ENCODE measurements at regions not wholly inside any gene's neighbourhood (a gene's known extent, or its start where the extent isn't known, plus 50 kb on each side); places are given as distances from the start of the nearest gene placed in this dataset.

GRCh38 chr6:163816441-163816840 is 401.9 kb downstream of the QKI start:
- no peak for TF ChIP-seq CTCF (IDR thresholded peaks at IDR 0.05; ENCODE audit: insufficient read depth, low read length, poor library complexity, severe bottlenecking)
- no peak for TF ChIP-seq EZH2phosphoT487 (conservative IDR thresholded peaks at IDR 0.05; ENCODE audit: low read length)
